Sigmoid colon (tissue), 4 donors: ENCODE measurements at regions not wholly inside any gene's neighbourhood (a gene's known extent, or its start where the extent isn't known, plus 50 kb on each side); places are given as distances from the start of the nearest gene placed in this dataset.

Experiments
- POLR2A ChIP-seq, 2 donors: fragments of 450-650 bp; IDR thresholded peaks; one replicate each; pipeline ENCODE4 v1.6.1; 2016; ENCODE audit warnings: antibody characterized with exemption in 2 of 2, mild to moderate bottlenecking in 2 of 2, moderate library complexity in 2 of 2
- POLR2AphosphoS5 ChIP-seq, 4 donors: sonication (generic); formaldehyde crosslinking; IDR thresholded peaks; one replicate each; pipeline ENCODE4 v1.6.1; 2017; ENCODE audit warnings: antibody characterized with exemption in 4 of 4
- TF ChIP-seq, protein P1 (sequence below), 4 experiments: fragments of 450-650 bp in 3 of 4; fragments of 200-600 bp in 1 of 4; IDR thresholded peaks; one replicate each; pipeline ENCODE4 v1.5.1; 2016 to 2019; ENCODE audit warnings: antibody characterized with exemption in 4 of 4, mild to moderate bottlenecking in 3 of 4, moderate library complexity in 2 of 4

DNA sequence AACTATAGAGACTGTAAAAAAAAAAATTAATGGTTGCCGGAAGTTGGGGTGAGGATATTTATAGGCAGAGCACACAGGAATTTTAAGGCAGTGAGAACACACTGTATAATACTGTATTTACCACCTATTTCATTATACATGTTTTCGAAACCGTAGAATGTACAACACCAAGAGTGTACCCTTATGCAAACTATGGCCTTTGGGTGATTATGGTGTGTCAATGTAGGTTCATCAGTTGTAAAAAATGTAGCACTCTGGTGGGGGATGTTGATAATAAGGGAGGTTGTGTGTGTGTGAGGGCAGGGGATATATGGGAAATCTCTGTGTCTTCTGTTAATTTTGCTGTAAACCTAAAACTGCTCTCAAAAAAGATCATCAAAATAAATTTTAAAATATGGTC, 791.7 kb upstream of the CDH10 start:
- TF ChIP-seq POLR2A (IDR thresholded peaks at IDR 0.05): no peak
- TF ChIP-seq, protein P1, sequence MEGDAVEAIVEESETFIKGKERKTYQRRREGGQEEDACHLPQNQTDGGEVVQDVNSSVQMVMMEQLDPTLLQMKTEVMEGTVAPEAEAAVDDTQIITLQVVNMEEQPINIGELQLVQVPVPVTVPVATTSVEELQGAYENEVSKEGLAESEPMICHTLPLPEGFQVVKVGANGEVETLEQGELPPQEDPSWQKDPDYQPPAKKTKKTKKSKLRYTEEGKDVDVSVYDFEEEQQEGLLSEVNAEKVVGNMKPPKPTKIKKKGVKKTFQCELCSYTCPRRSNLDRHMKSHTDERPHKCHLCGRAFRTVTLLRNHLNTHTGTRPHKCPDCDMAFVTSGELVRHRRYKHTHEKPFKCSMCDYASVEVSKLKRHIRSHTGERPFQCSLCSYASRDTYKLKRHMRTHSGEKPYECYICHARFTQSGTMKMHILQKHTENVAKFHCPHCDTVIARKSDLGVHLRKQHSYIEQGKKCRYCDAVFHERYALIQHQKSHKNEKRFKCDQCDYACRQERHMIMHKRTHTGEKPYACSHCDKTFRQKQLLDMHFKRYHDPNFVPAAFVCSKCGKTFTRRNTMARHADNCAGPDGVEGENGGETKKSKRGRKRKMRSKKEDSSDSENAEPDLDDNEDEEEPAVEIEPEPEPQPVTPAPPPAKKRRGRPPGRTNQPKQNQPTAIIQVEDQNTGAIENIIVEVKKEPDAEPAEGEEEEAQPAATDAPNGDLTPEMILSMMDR (IDR thresholded peaks at IDR 0.05): no peak
- no peak for TF ChIP-seq POLR2AphosphoS5 (IDR thresholded peaks at IDR 0.05)
